ENCODE measurements at regions not wholly inside any gene's neighbourhood (a gene's known extent, or its start where the extent isn't known, plus 50 kb on each side); places are given as distances from the start of the nearest gene placed in this dataset.

DNA sequence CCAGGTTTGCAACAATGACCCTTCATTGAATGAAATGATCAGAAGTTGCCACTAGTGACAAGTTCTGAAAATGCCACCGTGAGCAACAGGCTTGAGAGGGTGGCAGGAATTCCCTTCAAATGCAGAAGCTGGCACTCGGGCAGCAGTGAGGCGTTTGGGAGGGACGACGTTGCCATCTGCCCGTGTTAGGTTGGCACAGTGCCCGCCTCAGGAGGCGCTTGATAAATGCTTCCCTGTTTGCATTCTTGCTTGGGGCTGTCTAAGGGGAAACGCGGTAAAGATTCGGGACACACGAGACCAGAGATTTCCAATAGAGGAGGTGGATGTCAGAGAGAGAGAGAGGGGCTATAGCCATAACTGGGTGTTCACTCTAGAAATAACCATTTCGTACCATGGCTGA, 101.9 kb downstream of the TEX29 start:
- TF ChIP-seq, protein P1, sequence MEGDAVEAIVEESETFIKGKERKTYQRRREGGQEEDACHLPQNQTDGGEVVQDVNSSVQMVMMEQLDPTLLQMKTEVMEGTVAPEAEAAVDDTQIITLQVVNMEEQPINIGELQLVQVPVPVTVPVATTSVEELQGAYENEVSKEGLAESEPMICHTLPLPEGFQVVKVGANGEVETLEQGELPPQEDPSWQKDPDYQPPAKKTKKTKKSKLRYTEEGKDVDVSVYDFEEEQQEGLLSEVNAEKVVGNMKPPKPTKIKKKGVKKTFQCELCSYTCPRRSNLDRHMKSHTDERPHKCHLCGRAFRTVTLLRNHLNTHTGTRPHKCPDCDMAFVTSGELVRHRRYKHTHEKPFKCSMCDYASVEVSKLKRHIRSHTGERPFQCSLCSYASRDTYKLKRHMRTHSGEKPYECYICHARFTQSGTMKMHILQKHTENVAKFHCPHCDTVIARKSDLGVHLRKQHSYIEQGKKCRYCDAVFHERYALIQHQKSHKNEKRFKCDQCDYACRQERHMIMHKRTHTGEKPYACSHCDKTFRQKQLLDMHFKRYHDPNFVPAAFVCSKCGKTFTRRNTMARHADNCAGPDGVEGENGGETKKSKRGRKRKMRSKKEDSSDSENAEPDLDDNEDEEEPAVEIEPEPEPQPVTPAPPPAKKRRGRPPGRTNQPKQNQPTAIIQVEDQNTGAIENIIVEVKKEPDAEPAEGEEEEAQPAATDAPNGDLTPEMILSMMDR (IDR thresholded peaks at IDR 0.05), result no peak
- TF ChIP-seq POLR2A (IDR thresholded peaks at IDR 0.05), result no peak
